Posterior vena cava (tissue), 2 donors: ENCODE measurements at regions not wholly inside any gene's neighbourhood (a gene's known extent, or its start where the extent isn't known, plus 50 kb on each side); places are given as distances from the start of the nearest gene placed in this dataset.
"Not testable (repeated sequence)": the region's sequence is repeated elsewhere in the genome, so short reads cannot be mapped to it uniquely, and the experiment has no call there.

Experiments used
- DNase-seq: peaks from one replicate; pipeline ENCODE4 v3.0.0-alpha.2; 2020; ENCODE audit warnings: low spot score
- intact Hi-C, 2 donors: fragments of 100-400 bp; cut with DNase I; formaldehyde crosslinking; loops; one replicate each; pipeline versions ENCODE4 v1.14.1 to v1.14.2; 2022 to 2023
- microRNA-seq, 2 donors: library from miRNA; unstranded; fragments of <30 nt; microRNA quantifications; one replicate each; pipeline ENCODE4 v1.2.0, GENCODE V29; 2020 to 2021; ENCODE audit warnings: borderline microRNAs expressed in 2 of 2
- donor health status: DM: yes; HTN: yes; CAD: no.
- donor health status: DM: yes; HTN: yes; CAD: no.

DNA sequence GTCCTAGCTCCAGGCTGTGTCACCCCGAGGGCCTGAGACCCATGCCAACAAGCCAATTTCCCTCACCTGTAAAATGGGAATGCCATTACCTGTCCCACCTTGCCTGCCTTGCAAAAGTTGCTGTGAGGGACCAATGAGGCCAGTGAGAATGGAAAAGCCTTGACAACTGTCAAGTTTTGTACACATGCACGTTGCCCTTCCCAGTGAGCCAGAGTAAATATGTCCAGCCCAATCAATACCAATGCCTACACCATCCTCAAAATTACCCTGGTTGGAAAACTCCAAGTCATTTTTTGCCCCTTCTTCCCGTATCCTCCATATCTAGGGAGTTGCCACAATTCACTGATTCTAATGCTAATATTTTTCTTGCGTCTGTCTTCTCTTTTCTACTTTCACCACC is 73.5 kb upstream of the RASGRF1 start:
- no peak for DNase-seq
- intact Hi-C loops = no loop called here

DNA sequence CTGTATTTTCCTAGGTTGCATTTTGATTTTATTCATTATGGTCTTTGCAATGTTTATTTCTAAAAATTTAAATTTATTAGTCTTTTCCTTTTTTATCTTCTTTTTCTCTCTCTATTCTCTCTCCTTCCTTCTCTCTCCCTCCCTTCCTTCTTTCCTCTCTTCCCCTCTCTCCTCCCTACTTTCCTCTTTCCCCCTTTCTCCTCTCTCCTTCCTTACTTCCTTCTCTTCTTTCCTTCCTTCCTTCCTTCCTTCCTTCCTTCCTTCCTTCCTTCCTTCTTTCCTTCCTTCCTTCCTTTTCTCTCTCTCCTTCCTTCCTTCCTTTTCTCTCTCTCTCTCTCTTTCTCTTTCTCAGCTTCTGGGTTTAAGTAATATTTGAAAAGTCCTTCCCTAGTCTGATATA is 72.8 kb upstream of the RASGRF1 start:
- intact Hi-C loops = no loop called here
- DNase-seq = no peak

DNA sequence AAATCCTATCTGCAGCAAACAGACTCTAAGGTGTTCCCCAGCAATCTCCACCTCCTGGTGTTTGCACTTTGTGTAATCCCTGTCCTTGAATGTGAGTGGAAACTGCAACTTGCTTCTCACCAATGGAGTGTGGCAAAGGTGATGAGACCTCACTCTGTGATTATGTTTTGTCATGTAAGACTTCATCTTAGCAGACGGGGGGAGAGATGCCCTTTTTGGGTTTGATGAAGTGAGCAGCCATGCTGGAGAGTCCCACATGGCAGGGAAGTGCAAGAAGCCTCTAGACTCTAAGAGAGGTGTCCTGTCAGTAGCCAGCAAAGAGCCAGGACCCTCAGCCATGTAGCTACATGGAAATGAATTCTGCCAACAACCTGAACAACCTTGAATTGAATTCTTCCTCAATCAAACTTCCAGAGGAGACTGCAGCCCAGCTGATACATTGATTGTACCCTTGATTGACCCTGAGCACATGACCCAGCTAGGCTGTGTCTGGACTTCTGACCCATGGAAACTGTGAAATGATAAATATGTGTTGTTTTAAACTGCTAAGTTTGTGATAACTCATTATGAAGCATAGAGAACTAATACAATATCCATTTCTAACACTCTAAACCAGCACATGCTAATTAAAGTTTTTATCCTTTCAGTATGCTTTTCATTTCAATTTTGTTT is 71.4 kb upstream of the RASGRF1 start:
- no peak for DNase-seq
- intact Hi-C loops = no loop called here

DNA sequence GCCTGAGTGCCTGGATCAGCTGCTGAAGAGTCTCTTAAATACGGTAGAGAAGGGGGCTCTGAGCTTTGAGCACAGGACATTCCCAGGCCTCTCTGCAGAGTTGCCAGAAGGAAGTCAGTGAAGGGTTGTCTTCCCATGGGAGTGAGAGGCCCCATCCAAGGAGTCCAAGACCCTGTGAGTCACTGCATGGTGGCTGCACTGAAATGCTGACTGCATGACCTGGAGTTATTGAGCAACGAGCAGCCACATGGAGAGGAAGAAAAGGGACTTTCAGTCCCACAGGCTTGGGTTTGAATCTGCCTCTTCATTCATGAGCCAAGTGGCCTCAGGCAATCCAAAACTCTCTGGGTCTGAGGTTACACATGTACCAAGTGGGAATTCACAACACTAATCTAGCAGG is 69.6 kb upstream of the RASGRF1 start:
- DNase-seq = no peak
- intact Hi-C loops = no loop called here

DNA sequence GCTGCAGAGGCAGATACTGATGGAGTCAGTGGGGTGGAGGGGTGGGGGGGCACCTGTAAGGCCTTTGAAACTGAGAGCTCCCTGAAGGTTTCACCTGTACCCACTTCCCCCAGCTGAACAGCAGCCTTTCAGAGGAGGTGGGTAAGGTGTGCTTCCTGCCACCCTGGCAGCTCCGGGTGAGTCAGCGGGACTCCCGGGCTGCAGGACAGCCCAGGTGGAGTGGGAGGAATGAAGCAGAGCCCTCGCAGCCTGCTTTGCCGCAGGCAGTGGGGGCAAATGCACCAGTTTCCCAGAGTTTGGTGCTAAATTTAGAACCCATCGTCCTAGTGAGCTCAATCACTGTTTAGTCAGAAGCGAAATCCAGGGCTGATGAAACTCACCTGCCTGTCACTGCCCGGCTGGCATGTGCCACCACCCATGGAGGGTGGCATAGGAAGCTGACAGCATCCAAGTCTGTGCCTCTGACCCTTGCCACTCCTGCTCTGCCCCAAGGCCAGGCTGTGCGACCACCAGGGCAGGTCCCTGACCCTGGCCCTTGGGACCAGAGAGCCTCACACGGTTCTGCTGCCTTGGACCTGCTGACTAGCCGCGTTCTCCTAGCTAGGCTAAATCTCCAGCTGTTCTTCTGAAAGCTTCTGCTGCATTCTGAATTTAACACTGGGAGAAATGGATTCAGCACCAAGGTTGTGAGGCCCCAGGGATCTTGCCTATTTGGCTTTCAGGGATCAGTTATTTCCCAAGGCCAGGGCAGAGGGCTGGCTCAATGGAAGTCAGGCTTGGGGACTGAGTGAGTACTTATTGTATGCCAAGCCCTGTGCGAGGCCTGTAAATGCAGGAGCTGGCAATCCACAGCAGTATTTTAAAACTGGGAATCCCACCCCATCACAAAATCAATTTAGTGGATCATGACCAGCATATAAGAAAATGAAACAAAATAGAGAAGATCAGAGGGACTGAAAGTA is 67.3 kb upstream of the RASGRF1 start:
- intact Hi-C loops = no loop called here
- DNase-seq = no peak

DNA sequence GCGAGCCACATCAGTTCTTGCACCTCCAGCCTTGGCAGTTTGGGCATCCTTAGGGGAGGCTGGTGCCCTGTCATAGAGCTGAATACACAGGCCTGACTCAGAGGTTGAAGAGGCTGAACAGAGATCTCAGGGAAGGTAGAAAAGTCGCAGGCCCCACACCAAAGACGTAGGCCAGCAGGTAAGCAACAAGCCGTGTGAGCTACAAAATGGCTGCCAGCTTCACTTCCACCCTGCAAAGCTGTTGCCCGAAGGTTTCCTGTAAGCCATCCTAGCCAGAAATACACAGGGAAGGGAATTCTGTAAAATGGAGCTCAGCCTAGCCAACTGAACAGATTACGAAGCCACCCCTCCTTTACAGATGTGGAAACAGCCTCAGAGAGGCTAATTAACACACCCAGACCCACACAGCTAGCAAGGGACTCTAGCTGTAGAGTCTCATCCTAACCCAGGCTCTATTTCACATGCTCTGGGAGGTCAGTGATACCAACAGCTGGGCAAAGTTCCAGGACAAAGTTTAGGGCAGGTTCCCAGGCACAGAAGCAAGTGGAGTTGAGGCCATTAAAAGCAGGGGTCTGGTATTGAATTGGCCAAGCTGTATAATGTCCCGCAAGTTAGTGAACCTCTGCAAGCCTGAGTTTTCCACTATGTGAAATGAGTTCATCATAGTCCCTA is 66.3 kb upstream of the RASGRF1 start:
- DNase-seq = no peak
- intact Hi-C loops = no loop called here

DNA sequence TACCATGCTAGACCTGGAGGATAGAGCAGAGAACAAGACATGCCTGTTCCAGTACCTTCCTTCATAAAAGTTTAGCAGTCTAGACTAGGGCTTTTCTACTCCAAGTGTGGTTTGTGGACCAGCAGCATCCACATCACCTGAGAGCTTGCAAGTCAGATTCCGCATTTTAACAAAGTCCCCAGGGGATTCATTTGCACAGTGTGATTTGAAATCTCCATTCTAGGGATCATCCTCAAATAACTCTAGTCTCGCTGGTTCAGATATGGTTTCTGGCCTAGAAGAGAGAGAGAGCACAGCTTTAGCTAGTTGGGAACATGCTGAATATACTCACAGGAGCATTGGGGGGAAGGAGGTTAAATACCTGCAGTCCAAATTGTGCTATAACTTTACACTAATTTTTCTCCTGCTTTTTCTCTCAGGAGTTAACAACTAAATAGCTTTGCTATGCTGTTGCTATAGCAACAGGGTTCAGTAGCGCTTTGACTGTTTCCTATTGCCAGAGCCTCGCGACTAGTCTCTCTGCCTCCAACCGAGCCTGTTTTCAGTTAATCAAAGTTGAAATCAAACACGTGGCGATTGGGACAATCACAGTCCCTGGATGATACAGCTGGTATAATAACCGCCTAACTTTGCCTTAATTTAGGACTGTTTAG is 64.0 kb upstream of the RASGRF1 start:
- intact Hi-C loops = no loop called here
- no peak for DNase-seq

DNA sequence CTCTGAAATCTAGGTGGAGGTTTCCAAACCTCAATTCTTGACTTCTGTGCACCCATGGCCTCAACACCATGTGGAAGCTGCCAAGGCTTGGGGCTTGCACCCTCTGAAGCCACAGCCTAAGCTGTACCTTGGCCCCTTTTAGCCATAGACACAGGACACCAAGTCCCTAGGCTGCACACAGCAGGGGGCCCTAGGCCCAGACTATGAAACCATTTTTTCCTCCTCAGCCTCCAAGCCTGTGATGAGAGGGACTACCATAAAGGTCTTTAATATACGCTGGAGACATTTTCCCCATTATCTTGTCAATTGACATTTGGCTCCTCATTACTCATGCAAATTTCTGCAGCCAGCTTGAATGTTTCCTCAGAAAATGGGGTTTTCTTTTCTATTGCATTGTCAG is 53.7 kb upstream of the RASGRF1 start:
- intact Hi-C loops, DNase-seq: not testable (repeated sequence)

DNA sequence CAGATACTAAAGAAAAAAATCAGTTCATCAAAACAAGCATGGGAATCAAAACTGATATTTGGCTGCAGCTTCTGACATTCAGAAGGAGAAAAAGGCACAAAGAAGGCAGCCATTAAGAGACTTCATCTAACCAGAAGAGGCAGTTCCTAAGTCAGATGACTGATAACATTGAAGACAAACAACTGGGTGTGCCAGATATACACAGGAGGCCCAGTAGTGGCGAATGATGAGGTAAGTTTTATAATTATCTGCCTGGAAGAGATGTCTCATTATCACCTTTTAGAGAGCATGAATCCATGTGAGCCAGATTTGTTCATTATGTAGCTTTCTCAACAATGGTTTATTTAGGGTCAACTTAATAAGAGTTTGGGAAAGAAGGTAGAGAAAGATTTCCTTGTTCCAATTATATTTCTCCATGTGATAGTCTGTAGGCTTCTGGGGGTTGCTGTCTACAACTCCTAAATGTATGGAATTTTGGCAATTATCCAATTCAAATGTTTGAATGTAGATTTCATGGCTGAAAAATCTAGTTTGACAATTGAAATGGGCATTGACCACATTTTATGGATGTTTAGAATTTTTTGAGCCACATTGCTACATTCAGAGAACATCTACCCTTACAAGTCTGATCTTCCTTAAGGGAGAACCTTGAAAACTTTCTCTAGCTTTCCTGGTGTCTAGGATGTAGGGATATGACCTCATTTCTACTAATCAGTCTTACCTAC is 50.4 kb upstream of the RASGRF1 start:
- intact Hi-C loops = no loop called here
- DNase-seq = no peak

Small RNAs in the stretch of these regions (microRNA-seq; reads per million reads assigned to microRNA genes)
- 13.6 to 16.5 reads per million in 2 donors for gene MIR184
